OCI-LY7 (cell line): ENCODE measurements at regions not wholly inside any gene's neighbourhood (a gene's known extent, or its start where the extent isn't known, plus 50 kb on each side); places are given as distances from the start of the nearest gene placed in this dataset.
A peak's percentile ranks its signal among the peaks of the same experiment; 100 is the strongest.

Experiments used
- BruUV-seq: library from RNA; stranded (reverse); fragments of 400-500 nt; replicated peaks from 2 replicates; lab custom pipeline; 2021; lab: Mats Ljungman, UMichigan
- CTCF ChIA-PET: fragments of 300-600 bp; sonication (Branson Sonifier 250); formaldehyde crosslinking; loops from one replicate; lab custom pipeline; 2022; ENCODE audit warnings: antibody characterized with exemption; ENCODE audit not compliant: unreplicated experiment; lab: Charles Lee
- POLR2A ChIA-PET: fragments of 300-600 bp; sonication (Branson Sonifier 250); formaldehyde crosslinking; loops from one replicate; lab custom pipeline; 2022; ENCODE audit warnings: antibody characterized with exemption; lab: Charles Lee
- DNase-seq: peaks from one replicate; pipeline ENCODE4 v3.0.0-alpha.2; 2015; ENCODE audit warnings: low spot score
- H2AFZ ChIP-seq: fragments of 200-600 bp; sonication (generic), shearing (Covaris generic); 2 replicates; pipeline ENCODE4 v1.6.1; 2014; ENCODE audit warnings: mild to moderate bottlenecking, antibody characterized with exemption, low read length, moderate library complexity
- H3K27ac ChIP-seq: fragments of 200-600 bp; sonication (generic); 2 replicates; pipeline ENCODE4 v1.5.1; 2014; ENCODE audit warnings: mixed run types, low read depth, mild to moderate bottlenecking, moderate library complexity, low read length, inconsistent platforms; ENCODE audit not compliant: poor library complexity, severe bottlenecking
- H3K36me3 ChIP-seq: fragments of 200-600 bp; sonication (generic); 2 replicates; pipeline ENCODE4 v1.6.1; 2014; ENCODE audit warnings: mild to moderate bottlenecking, antibody characterized with exemption, low read length, moderate library complexity, mixed read lengths; ENCODE audit not compliant: insufficient read depth
- H3K4me1 ChIP-seq: fragments of 200-600 bp; sonication (generic); 2 replicates; pipeline ENCODE4 v1.5.1; 2014; ENCODE audit warnings: mild to moderate bottlenecking, low read length; ENCODE audit not compliant: insufficient read depth, poor library complexity, severe bottlenecking
- H3K4me2 ChIP-seq: fragments of 200-600 bp; sonication (generic); 2 replicates; pipeline ENCODE4 v1.6.1; 2014; ENCODE audit warnings: mild to moderate bottlenecking, low read length
- H3K4me3 ChIP-seq: fragments of 200-600 bp; sonication (generic); 2 replicates; pipeline ENCODE4 v1.5.1; 2014; ENCODE audit warnings: mild to moderate bottlenecking, low read depth, low read length; ENCODE audit not compliant: poor library complexity, severe bottlenecking
- H3K79me2 ChIP-seq: fragments of 200-600 bp; sonication (generic); 2 replicates; pipeline ENCODE4 v1.6.1; 2016; ENCODE audit warnings: low read depth, mild to moderate bottlenecking, low read length, moderate library complexity, mixed read lengths; ENCODE audit not compliant: insufficient read depth
- H3K9me2 ChIP-seq: fragments of 200-600 bp; sonication (generic); 2 replicates; pipeline ENCODE4 v1.6.1; 2016; ENCODE audit warnings: mild to moderate bottlenecking, low read length, mixed read lengths; ENCODE audit not compliant: insufficient read depth
- H3K9me3 ChIP-seq: fragments of 200-600 bp; sonication (generic); 2 replicates; pipeline ENCODE4 v1.6.1; 2014; ENCODE audit warnings: mild to moderate bottlenecking, mixed run types, low read length, mixed read lengths
- H4K20me1 ChIP-seq: fragments of 200-600 bp; sonication (generic); 2 replicates; pipeline ENCODE4 v1.6.1; 2014; ENCODE audit warnings: mild to moderate bottlenecking, antibody characterized with exemption, low read length, moderate library complexity, mixed read lengths; ENCODE audit not compliant: insufficient read depth
- EZH2phosphoT487 ChIP-seq: fragments of 200-600 bp; sonication (generic); IDR thresholded peaks from 2 replicates; pipeline ENCODE4 v1.6.1; 2018; ENCODE audit warnings: low read depth, borderline replicate concordance, mild to moderate bottlenecking, mixed run types, antibody characterized with exemption, low read length, moderate library complexity, mixed read lengths
- intact Hi-C: fragments of 100-400 bp; cut with micrococcal nuclease; formaldehyde crosslinking; loops from one replicate; pipeline ENCODE4 v1.10.0; 2022; ENCODE audit not compliant: unreplicated experiment
- TF ChIP-seq, protein P1 (sequence below): fragments of 200-600 bp; sonication (generic); conservative IDR thresholded peaks from 2 replicates; pipeline ENCODE4 v1.5.1; 2014; ENCODE audit warnings: mild to moderate bottlenecking, antibody characterized with exemption, low read length, moderate library complexity, mixed read lengths

DNA sequence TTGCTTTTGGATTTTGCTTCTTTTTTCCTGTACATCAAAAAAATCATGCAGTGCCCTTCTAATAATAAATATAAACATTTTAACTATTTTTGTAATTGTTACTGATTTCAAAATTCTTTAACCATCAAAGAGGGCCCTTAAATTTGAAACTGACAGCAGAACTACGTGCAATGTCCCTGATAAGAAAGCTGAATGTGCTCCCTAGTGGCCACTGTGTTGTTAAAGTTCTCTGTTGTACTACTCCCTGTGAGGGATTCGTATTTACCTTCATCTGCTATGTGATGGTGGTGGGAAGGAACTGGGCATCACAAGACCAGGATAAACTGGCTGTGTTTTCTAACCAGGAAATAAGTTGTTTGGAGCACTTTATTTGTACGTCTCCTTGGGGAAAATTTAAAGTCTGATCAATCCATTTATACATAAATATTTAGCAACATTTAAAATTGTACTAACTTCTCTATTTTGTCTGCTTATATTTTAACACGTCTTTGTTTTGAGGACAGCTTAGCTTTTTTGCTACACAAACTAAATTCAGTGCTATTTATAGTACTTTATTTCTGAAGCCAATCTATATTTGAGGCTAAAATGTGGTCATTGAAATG is 322.4 kb downstream of the HGF start:
- intact Hi-C loops = no loop called here
- POLR2A ChIA-PET = no interaction called here
- H3K27ac ChIP-seq = no peak overlapping the region
- no peaks in the 10 kb centered on the region for H4K20me1 ChIP-seq
- DNase-seq = no peak
- no peaks in the 10 kb centered on the region for H3K36me3 ChIP-seq
- H3K4me3 ChIP-seq = no peak overlapping the region
- no peaks in the 10 kb centered on the region for H3K79me2 ChIP-seq
- no TSS peak for BruUV-seq
- H2AFZ ChIP-seq = no peak overlapping the region
- H3K4me2 ChIP-seq = no peak overlapping the region
- no peaks in the 10 kb centered on the region for H3K9me3 ChIP-seq
- TF ChIP-seq, protein P1, sequence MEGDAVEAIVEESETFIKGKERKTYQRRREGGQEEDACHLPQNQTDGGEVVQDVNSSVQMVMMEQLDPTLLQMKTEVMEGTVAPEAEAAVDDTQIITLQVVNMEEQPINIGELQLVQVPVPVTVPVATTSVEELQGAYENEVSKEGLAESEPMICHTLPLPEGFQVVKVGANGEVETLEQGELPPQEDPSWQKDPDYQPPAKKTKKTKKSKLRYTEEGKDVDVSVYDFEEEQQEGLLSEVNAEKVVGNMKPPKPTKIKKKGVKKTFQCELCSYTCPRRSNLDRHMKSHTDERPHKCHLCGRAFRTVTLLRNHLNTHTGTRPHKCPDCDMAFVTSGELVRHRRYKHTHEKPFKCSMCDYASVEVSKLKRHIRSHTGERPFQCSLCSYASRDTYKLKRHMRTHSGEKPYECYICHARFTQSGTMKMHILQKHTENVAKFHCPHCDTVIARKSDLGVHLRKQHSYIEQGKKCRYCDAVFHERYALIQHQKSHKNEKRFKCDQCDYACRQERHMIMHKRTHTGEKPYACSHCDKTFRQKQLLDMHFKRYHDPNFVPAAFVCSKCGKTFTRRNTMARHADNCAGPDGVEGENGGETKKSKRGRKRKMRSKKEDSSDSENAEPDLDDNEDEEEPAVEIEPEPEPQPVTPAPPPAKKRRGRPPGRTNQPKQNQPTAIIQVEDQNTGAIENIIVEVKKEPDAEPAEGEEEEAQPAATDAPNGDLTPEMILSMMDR = peak; percentile 44
- TF ChIP-seq EZH2phosphoT487 = no peak
- no peaks in the 10 kb centered on the region for H3K4me1 ChIP-seq
- CTCF ChIA-PET = no interaction called here
- no peaks in the 10 kb centered on the region for H3K9me2 ChIP-seq

DNA sequence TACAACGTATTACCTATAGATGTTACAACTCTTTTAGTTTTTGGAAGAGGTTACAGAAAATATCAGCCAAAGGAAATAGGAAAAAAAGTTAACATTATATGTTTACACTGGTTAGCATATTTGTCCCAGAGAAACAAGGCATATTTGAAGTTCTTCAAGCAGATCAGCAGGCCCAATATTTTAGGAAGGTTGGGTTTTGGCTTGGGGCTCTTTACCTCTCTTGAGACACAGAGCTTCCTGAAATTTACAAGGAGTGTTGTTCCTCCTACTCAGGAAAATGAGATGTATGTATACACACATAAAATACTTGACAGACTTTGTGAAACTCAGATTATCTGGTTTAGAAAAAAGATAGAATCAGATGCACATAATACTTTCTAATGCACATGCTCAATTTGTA is 323.6 kb downstream of the HGF start:
- Histone ChIP-seq H3K9me2 (no peaks in the 10 kb centered on the region), H3K4me3 (no peak overlapping the region), H3K4me1 (no peaks in the 10 kb centered on the region), H3K4me2 (no peak overlapping the region), H2AFZ (no peak overlapping the region), H4K20me1 (no peaks in the 10 kb centered on the region), H3K27ac (no peak overlapping the region), H3K9me3 (no peaks in the 10 kb centered on the region), H3K79me2 (no peaks in the 10 kb centered on the region), H3K36me3 (no peaks in the 10 kb centered on the region)
- CTCF ChIA-PET = no interaction called here
- POLR2A ChIA-PET = no interaction called here
- intact Hi-C loops = no loop called here
- BruUV-seq = no TSS peak
- no peak for DNase-seq
- TF ChIP-seq, protein P1 = no peak
- TF ChIP-seq EZH2phosphoT487 = no peak

DNA sequence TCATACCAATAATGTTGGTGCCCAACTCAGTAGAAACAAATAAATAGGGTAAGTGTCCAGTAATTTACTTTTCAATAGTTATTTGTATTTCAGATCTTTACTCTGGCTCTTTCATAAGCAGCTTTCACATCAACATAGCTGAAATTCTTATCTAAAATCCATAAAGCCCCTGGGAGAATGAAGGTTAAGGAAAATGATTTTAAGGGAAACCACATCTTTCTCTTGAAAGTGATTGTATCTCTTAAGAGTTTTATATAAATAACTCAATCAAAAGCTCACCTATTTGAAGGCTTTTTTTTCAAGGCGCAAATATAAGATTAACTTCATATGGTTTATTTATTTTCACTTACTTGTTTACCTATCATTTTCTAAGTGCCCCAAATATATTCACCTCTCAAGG is 324.4 kb downstream of the HGF start:
- ChIA-PET POLR2A (interaction anchor here (0.6 kb wide), 1 partner anchor 1422 kb away, joined by 3 read pairs; no protein-coding TSS in a partner anchor), CTCF (no interaction called here)
- Histone ChIP-seq H3K4me2 (no peak overlapping the region), H3K27ac (no peak overlapping the region), H3K4me1 (no peaks in the 10 kb centered on the region), H3K9me3 (no peaks in the 10 kb centered on the region), H3K79me2 (no peaks in the 10 kb centered on the region), H3K9me2 (no peaks in the 10 kb centered on the region), H3K36me3 (no peaks in the 10 kb centered on the region), H2AFZ (no peak overlapping the region), H3K4me3 (no peak overlapping the region), H4K20me1 (no peaks in the 10 kb centered on the region)
- DNase-seq = no peak
- BruUV-seq = no TSS peak
- intact Hi-C loops = no loop called here
- TF ChIP-seq, protein P1 = no peak
- no peak for TF ChIP-seq EZH2phosphoT487
